ENCODE measurements at regions not wholly inside any gene's neighbourhood (a gene's known extent, or its start where the extent isn't known, plus 50 kb on each side); places are given as distances from the start of the nearest gene placed in this dataset.
"Not testable (repeated sequence)": the region's sequence is repeated elsewhere in the genome, so short reads cannot be mapped to it uniquely, and the experiment has no call there.

- no peak for DNase-seq
Observed at GRCh38 chr16:52386694-52387093, 160.2 kb downstream of the TOX3 start.

GRCh38 chr16:52384378-52384777, 162.6 kb downstream of the TOX3 start:
- no peak for DNase-seq

GRCh38 chr16:52383640-52384292, 163.2 kb downstream of the TOX3 start:
- no peak for DNase-seq

GRCh38 chr16:52383119-52383518, 163.8 kb downstream of the TOX3 start:
- no peak for DNase-seq

GRCh38 chr16:52379551-52379950, 167.4 kb downstream of the TOX3 start:
- DNase-seq, result no peak

- DNase-seq, result no peak
Observed at GRCh38 chr16:52376676-52377280, 170.2 kb downstream of the TOX3 start.

- no peak for DNase-seq
Observed at GRCh38 chr16:52372313-52372712, 174.6 kb downstream of the TOX3 start.

GRCh38 chr16:52368859-52369258, 178.1 kb downstream of the TOX3 start:
- no peak for DNase-seq

- DNase-seq, result no peak
Observed at GRCh38 chr16:52367821-52368220, 179.1 kb downstream of the TOX3 start.

GRCh38 chr16:52366983-52367382, 180.0 kb downstream of the TOX3 start:
- no peak for DNase-seq

GRCh38 chr16:52364500-52364899, 182.4 kb downstream of the TOX3 start:
- DNase-seq, result no peak

- DNase-seq, result no peak
Observed at GRCh38 chr16:52363082-52363481, 183.9 kb downstream of the TOX3 start.

GRCh38 chr16:52357711-52358110, 189.2 kb downstream of the TOX3 start:
- DNase-seq, result no peak

- DNase-seq, result no peak
Observed at GRCh38 chr16:52353249-52353648, 193.7 kb downstream of the TOX3 start.

- DNase-seq, result no peak
Observed at GRCh38 chr16:52351451-52351850, 195.5 kb downstream of the TOX3 start.

GRCh38 chr16:52350031-52350642, 196.8 kb downstream of the TOX3 start:
- DNase-seq, result no peak

GRCh38 chr16:52346709-52347108, 200.2 kb downstream of the TOX3 start:
- no peak for DNase-seq

GRCh38 chr16:52333673-52334072, 213.3 kb downstream of the TOX3 start:
- DNase-seq, result not testable (repeated sequence)

GRCh38 chr16:52320930-52321439, 226.0 kb downstream of the TOX3 start:
- no peak for DNase-seq

GRCh38 chr16:52318302-52319009, 228.5 kb downstream of the TOX3 start:
- no peak for DNase-seq

- no peak for DNase-seq
Observed at GRCh38 chr16:52316241-52316640, 230.7 kb downstream of the TOX3 start.

GRCh38 chr16:52312716-52313115, 234.2 kb downstream of the TOX3 start:
- DNase-seq, result no peak

All from CD4-positive, alpha-beta T cell treated with Interleukin-10 for 1 hour (primary cell).